GM19328 (cell line): ENCODE measurements at regions not wholly inside any gene's neighbourhood (a gene's known extent, or its start where the extent isn't known, plus 50 kb on each side); places are given as distances from the start of the nearest gene placed in this dataset.
A peak's percentile ranks its signal among the peaks of the same experiment; 100 is the strongest.

ENCODE experiments used
- ATAC-seq: cut with Tn5 transposase; IDR thresholded peaks from one replicate; pipeline ENCODE4 v1.9.1; 2021; ENCODE audit warnings: mild to moderate bottlenecking, moderate library complexity; ENCODE audit not compliant: unreplicated experiment

DNA sequence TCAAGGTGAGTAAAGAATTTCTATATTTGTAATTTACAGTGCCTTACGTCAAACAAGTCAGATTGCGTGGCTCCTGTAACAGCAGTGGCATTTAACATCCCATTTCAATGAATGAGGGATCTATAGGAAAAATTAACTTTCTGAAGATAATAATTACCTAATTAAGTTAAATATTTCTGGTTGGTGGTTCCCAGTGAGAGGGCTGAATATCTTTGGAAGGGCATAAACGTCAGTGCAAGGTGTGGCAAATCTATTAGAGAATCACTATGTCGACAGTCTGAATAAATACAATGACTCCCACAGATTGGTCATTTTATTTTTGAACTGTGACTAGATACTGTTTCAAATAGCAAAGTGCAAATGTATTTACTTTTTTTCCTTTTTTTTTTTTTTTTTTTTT is 80.0 kb downstream of the S1PR1 start:
- ATAC-seq: no peak

DNA sequence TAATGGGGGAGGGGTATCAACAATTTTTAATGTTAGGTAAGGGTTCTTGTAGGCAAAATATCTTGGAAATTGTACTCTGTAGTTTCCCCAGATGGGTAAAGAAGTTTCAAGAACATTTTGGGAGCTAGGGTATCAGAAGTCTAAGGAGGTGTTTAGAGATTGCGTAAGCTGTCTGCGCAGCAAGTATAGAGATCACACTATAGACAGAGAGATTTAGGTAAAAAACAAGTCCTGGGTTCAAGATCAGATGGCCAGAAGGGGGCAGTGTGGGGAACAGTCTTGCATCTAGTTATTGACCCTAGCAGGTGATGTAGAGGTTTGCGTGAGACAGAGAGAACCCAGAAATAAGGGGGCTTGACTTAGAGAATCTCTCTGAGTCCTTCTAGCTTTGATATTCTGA is 80.8 kb downstream of the S1PR1 start:
- ATAC-seq: no peak

DNA sequence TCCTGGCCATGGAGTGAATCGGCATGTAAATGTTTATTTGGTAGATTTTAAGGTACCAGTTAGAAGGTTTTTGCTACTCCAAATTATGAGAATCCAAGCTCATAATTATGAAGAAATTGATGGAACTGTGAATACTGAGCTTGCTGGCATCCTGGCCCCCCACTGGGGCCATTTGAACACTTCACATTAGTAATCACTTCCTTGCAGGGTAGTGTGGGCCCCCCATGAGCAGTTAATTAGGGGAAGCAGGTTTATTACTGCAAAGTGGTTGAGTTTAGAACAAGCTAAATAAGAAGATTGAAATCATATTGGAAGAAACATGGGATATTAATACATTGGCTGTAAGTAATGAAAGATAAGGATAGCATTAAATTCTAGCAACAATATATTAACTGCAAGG is 86.7 kb downstream of the S1PR1 start:
- ATAC-seq: no peak

DNA sequence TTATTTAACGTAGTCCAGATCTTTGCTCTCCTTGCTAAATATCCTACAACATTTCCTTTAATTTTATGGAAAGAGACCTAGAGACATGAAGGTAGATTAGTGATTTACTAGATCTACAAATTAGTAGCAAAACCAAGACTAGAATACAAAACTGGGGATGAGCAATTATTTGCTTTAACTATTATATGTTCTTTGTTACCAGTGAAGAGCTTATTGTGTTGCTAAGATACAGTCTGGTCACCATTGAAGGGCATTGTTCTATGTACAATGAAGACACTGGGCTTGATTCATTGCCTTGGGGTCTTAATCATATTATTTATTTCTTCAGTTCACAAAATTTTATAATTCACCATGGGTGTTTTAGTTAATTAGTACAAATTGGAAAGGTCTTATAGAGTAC is 88.3 kb downstream of the S1PR1 start:
- ATAC-seq: no peak

DNA sequence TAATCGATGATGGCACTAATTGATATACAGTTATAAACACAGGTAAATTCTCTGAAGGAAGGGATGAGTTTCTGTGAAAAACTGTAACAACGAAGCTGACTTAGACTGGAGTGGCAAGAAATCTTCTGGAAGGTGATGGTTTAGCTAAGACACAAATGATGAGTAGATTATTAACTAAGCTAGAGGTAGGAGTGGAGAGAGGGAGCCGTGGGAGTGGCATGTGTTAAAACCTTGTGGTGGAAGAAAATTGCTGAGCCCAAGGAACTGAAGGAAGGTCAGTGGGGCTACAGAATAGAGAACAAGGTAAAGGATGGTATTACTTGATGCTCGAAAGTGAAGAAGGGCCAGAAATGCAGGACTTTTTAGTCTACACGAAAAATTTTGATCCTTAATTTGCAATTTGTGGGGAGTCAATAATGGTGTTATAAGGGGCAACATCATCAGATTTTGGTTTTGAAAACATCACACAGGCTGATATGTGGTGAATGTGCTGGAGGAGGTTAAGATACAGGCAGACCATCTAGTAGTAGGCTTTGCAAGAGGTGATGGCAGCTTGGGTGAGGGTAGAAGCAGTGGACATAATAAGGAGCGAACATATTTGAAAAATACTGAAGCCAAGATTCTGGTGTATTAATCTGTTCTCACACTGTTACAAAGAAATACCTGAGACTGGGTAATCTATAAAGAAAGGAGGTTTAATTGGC is 93.8 kb downstream of the S1PR1 start:
- ATAC-seq: no peak

DNA sequence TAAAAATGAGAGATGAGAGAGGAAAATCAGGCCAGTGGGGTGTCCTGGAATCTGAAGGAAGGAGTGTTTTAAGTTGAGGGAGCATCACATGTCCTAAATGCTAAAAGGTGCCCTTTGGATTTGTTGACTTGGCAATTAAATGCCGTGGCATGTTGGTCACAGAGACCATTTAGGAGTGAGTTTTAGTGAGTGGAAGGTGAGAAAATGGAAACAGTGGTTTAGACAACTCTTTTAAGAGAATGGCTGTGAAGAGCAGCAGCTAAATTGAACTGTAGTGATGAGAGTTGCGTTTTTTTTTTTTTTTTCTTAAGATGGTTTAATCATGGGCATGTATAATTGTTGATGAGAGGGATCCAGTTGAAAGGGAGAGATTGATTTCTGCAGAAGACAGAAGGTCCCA is 95.0 kb downstream of the S1PR1 start:
- no peak for ATAC-seq

DNA sequence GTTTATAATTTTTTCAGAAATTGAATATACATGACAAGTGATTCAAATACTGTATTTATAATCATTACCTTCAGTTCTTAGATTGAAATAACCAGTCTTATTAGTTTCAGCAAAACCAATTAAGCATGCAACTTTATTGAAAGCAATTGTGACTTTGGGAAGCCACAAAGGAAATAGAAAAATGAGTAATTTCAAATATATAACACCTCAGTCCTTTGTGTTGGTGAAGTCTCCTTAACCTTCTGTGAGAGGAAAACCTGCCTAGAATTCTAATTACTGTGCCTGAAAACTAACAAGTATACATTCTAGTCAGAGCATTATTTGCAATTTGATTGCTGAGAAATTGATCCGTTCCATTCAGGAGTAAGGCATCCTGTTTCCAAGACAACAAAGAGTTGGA is 95.8 kb downstream of the S1PR1 start:
- no peak for ATAC-seq

DNA sequence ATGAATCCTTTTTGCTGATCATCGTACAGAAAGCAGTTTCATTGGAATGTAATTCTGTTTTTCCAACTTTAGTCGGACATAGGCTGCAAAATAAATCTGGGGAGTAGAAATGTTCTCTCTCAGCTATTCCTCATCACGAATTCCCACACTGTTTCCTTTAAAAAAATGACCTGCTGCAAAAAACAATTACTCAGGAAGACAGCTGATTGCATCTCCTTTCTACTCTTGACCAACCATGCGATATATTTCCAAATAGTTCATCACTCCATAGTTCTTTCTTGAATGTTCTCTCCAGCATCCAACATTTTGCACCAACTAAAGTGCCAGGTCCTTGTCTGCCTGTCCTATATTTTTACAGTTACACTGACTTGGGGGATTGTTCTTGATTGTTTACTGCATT is 96.4 kb downstream of the S1PR1 start:
- no peak for ATAC-seq

DNA sequence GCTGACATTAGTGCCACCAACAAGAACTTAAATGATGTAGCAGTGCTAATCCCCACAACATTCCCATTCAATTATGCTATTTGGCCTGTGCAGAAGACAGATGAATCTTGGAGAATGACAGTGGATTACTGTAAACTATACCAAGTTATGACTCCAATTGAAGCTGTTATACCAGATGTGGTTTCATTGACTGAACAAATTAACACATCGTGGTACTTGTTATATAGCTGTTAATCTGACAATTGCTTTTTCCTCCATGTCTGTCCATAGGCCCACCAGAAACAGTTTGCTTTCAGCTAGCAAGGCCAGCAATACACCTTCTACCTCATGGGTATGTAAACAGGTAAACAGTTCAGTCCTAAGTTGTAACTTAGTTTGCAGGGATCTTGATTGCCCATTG is 101.1 kb downstream of the S1PR1 start:
- no peak for ATAC-seq

DNA sequence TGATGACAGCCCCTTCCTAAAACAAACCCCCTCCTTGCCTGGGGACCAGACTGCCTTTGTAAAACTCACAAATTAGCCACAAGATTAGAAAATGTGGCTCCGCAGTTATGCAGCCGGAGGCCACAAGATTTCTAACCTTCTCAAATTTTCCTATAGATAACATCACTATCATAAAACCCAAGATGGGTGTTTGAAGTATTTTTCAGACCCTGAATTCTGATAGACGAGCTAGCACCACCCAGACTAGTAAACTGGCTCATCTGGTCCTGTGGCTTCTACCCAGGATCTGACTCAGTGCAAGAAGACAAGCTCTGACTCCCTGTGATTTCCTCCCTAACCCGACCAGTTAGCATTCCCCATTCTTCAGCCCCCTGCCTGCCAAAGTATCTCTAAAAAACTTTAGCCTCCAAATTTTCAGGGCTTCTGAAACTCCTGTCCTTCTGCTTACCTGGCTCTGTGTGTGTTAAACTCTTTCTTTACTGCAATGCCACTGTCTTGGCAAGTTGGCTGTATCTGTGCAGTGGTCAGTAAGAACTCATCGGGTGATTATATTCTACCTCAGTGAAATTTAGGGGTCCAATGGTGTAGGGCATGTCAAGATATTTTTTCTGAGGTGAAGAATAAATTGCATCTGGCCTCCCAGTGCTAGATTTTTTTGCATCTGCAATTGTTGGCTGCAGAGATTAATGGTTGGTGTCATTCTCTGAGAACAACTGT is 102.1 kb downstream of the S1PR1 start:
- no peak for ATAC-seq

DNA sequence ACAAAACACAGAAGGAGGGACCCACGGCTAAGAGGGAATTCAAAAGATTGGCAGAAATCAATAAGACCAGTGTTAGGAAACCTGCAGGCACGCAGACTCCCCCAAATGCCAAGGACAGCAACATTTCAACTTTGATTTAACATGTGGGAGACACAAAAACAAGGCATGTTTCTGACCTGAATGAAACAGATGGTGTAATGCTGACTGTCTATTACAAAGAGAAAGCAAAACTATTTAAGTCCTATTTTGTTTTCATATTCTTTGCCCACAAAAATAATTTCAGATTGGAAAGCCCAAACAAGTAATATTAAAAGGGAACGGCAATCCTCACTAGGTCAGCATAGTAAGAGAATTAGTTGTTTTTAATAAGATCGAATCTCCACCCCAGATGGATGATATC is 107.9 kb downstream of the S1PR1 start:
- ATAC-seq: no peak

DNA sequence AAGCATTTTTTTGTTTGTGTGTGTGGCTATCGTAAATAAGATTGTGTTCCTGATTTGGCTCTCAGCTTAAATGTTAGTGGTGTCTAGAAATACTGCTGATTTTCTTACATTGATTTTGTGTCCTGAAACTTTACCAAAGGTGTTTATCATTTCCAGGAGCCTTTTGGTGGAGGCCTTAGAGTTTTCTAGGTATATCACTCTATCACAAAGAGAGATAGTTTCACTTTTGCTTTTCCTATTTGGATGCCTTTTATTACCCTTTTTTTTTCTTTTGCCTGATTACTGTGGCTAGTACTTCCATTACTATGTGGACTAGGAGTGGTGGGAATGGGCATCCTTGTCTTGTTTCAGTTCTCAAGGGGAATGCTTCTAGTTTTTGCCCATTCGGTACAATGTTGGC is 109.6 kb downstream of the S1PR1 start:
- no peak for ATAC-seq

DNA sequence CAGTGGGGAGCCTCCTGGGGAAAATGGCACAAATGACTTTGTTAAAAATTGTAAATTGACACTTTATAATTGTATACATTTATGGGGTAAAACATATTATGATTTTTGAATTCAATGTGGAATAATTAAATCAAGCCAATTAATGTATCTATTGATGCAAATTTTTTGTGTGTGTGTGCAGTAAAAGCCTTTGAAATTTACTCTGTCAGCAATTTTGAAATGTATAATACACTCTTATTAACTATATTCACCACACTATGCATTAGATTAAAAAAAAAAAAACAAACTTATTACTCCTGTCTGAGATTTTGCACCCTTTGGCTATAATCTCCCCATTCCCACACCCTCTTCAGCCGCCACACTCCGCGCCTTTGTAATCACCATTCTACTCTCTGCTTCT is 119.2 kb downstream of the S1PR1 start:
- no peak for ATAC-seq

DNA sequence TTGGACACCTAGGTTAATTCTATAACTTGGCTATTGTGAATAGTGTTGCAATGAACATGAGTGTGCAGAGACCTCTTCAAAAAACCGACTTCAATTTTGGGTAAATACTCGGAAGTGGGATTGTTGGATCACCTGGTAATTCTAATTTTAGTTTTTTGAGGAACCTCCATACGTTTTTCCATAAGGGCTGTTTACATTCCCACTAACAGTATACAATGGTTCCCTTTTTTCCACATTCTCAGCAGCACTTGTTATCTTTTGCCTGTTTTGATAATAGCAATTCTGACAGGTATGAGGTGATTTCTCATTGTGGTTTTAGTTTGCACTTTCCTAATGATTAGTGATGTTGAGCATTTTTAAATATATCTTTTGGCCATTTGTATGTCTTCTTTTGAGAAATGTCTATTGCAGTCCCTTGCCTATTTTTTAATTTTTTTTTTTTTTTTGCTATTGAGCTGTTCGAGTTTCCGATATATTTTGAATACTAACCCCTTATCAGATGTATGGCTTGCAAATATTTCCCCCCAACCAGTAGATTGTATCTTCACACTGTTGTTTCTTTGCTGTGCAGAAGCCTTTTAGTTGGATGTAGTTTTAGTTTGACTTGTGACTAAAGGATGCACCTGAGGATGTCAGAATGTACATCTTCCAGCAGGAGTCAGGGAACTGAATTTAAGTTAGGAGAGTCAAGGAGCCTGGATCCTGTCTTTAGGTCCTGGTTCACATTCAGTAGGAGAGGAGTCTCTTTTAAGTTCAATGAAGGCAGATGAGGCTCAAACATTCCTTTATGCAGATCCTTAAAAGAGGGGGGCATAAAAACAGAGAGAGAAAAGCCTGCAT is 120.0 kb downstream of the S1PR1 start:
- peak; percentile 47 for ATAC-seq

DNA sequence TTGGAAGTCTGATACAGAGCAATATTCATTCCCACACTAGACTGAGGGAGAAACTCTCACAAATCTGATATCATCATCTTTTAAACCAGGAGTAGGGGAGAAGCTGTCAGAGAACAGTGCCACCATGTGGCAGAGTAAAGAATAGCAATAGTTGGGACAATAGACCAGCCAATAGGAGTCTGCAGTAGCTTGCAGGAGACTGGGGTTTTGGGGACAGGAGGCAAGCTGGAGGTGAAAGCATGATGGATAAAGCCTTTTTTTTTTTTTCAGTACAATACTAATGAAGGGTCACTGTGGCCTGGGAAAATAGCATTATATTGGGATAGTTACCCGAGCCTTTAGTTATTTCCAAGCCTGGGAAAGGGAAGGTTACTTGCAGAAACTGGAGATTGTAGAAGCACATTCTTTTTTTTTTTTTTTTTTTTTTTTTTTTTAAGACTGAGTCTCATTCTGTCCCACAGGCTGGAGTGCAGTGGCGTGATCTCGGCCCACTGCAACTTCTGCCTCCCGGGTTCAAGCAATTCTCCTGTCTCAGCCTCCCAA is 120.7 kb downstream of the S1PR1 start:
- ATAC-seq: peak; percentile 95

DNA sequence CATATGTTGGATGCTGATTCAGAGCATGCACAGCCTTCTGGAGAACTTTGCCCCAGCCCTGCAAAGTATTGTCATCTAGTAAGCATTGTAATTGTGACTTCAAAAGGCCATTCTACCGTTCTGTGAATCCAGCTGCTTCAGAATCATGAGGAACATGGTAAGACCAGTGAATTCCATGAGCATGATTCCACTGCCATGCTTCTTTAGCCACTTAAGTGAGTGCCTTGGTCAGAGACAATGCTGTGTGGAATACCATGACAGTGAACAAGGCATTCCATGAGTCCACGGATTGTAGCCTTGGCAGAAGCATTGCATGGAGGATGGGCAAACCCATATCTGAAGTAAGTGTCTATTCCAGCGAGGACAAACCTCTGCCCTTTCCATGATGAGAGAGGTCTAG is 123.7 kb downstream of the S1PR1 start:
- no peak for ATAC-seq

DNA sequence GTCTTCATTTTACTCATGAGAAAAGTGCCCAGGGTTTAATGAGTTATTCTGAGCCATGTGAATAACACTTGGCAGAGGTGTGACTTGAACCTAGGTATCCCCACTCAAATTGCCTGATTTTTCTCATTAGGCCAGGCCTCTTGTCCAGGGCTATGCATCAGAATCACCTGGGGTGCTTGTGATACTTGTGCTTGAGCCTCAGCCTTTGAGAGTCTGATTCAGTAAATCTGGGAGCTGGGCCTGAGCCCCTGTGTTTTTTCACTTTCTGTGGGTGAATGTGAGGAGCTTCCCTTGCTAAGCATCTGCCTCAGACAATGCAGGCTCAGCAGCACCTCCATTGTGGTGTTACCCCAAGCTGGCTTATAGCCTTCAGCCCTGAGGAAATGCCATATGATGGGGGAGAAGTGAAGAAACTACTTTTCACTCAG is 127.1 kb downstream of the S1PR1 start:
- no peak for ATAC-seq

DNA sequence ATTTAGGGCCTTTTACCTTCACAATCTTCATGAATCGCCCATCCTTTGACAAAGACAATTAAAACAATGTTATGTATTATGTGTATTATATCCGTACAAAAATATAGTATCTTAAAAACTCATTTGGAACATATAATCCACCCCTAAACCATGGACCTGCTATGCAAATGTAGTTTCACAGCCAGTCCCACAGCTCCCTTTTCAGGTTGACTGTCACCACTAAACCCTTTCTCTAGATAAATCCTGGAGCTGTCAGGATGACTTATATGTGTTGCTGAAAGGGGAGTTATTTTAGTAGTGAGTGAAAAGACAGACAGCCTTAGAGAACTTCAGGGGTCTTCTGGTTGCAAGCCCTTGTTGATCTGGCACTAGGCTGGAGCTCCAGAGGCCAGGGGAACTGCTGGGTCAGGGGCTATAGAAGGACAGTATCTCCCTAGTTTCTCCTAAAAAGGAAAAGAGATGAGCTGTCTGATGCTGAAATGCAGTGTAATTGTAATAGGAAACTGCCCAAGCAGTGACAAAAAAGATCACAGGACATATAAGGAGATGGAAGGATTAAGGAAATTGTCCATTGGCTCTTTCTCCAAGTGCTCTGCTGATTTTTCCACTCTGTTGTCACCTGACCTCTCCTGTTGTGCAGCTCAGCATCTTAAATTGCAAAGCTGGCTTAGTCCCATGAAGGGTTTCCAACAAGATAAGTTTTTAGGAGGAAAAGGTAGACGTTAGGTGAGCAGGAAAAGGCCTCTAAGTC is 127.7 kb downstream of the S1PR1 start:
- ATAC-seq: no peak

DNA sequence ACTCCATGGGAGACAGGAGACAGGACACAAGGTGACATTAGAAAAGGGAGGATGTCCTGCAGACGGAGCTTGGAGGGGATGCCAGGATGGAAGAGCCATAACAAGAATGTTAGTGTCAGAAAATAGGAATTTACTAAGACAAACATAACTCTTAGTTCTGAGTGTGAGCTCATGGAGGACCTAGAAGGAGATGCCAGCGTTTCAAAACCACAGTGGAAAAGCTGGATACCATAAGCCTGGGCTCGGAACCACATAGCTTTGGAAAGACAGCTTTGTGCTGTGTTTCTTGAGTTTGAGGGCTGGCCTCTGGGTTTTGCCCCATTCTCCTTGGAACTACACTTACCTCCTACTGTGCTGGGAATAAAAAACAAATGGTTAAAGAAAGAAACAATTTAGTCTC is 128.4 kb downstream of the S1PR1 start:
- ATAC-seq: no peak

DNA sequence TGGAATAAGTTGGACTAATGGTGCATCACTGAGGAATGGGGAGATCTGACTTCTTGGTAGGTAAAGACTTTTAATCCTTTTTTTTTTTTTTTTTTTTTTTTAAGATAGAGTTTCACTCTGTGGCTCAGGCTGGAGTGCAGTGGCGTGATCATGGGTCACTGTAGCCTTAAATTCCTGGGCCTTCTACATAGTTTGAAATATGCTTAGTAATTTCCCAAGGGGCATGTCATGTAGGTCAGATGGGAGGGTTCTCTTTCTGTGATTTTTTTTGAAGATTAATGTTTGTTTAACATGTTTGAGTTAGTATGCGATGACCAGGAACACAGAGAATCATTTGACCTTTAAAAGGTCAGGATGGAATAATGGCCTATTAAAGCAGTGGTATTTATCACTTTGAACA is 129.1 kb downstream of the S1PR1 start:
- ATAC-seq: no peak
